OCI-LY7 (cell line): ENCODE measurements at regions not wholly inside any gene's neighbourhood (a gene's known extent, or its start where the extent isn't known, plus 50 kb on each side); places are given as distances from the start of the nearest gene placed in this dataset.

ENCODE experiments used
- CTCF ChIP-seq: fragments of 200-600 bp; sonication (generic); conservative IDR thresholded peaks from 2 replicates; pipeline ENCODE4 v1.5.1; 2014; ENCODE audit warnings: mild to moderate bottlenecking, antibody characterized with exemption, low read length, moderate library complexity, mixed read lengths
- EZH2phosphoT487 ChIP-seq: fragments of 200-600 bp; sonication (generic); IDR thresholded peaks from 2 replicates; pipeline ENCODE4 v1.6.1; 2018; ENCODE audit warnings: low read depth, borderline replicate concordance, mild to moderate bottlenecking, mixed run types, antibody characterized with exemption, low read length, moderate library complexity, mixed read lengths

- no peak for TF ChIP-seq CTCF
- no peak for TF ChIP-seq EZH2phosphoT487
Measured at GRCh38 chr5:84569307-84569706, 184.6 kb upstream of the EDIL3 start.
